ENCODE measurements at regions not wholly inside any gene's neighbourhood (a gene's known extent, or its start where the extent isn't known, plus 50 kb on each side); places are given as distances from the start of the nearest gene placed in this dataset.

- H3K27me3 ChIP-seq (ENCODE audit: control insufficient read depth, insufficient read depth, low read length) = no peaks in the 10 kb centered on the region
- no peak for DNase-seq
- no peak for TF ChIP-seq CTCF (IDR thresholded peaks at IDR 0.05; ENCODE audit: borderline replicate concordance, extremely low read depth, insufficient read depth)
- no peak overlapping the region for H3K9ac ChIP-seq (ENCODE audit: low read length in 3 of 3)
- no peaks in the 10 kb centered on the region for H3K4me1 ChIP-seq (ENCODE audit: control insufficient read depth in 2 of 3, insufficient read depth in 2 of 3, low read depth in 1 of 3, low read length in 3 of 3)
- no peak overlapping the region for H3K27ac ChIP-seq (ENCODE audit: low read depth in 2 of 2, low read length in 2 of 2)
- no peak for FAIRE-seq
- intact Hi-C loops (cut with DNase I) = no loop called here
- H3K36me3 ChIP-seq (ENCODE audit: control insufficient read depth in 2 of 3, insufficient read depth in 3 of 3, low read length in 3 of 3) = no peaks in the 10 kb centered on the region
- peaks cover 0 to 12% (median 3%) of the 10 kb centered on the region in 3 donors for H3K9me3 ChIP-seq (ENCODE audit: control insufficient read depth in 2 of 3, insufficient read depth in 1 of 3, low read length in 3 of 3)
- H3K4me3 ChIP-seq (ENCODE audit: low read length in 3 of 3) = no peak overlapping the region
Observed at GRCh38 chr10:85039311-85039710, 710.9 kb downstream of the CCSER2 start.

GRCh38 chr10:85043207-85043606 lies 714.8 kb downstream of the CCSER2 start:
- no peak overlapping the region for H3K4me3 ChIP-seq (ENCODE audit: low read length in 3 of 3)
- no peak for FAIRE-seq
- no peak for TF ChIP-seq CTCF (IDR thresholded peaks at IDR 0.05; ENCODE audit: borderline replicate concordance, extremely low read depth, insufficient read depth)
- H3K36me3 ChIP-seq (ENCODE audit: control insufficient read depth in 2 of 3, insufficient read depth in 3 of 3, low read length in 3 of 3) = no peaks in the 10 kb centered on the region
- no peak for DNase-seq
- H3K4me1 ChIP-seq (ENCODE audit: control insufficient read depth in 2 of 3, insufficient read depth in 2 of 3, low read depth in 1 of 3, low read length in 3 of 3) = no peaks in the 10 kb centered on the region
- no peak overlapping the region for H3K27ac ChIP-seq (ENCODE audit: low read depth in 2 of 2, low read length in 2 of 2)
- intact Hi-C loops (cut with DNase I) = no loop called here
- H3K27me3 ChIP-seq (ENCODE audit: control insufficient read depth, insufficient read depth, low read length) = no peaks in the 10 kb centered on the region
- H3K9ac ChIP-seq (ENCODE audit: low read length in 3 of 3) = no peak overlapping the region
- H3K9me3 ChIP-seq (ENCODE audit: control insufficient read depth in 2 of 3, insufficient read depth in 1 of 3, low read length in 3 of 3) = peaks cover 0 to 9% (median 3%) of the 10 kb centered on the region in 3 donors

- DNase-seq = no peak
- Histone ChIP-seq H3K27me3 (ENCODE audit: control insufficient read depth, insufficient read depth, low read length) (no peaks in the 10 kb centered on the region), H3K9me3 (ENCODE audit: control insufficient read depth in 2 of 3, insufficient read depth in 1 of 3, low read length in 3 of 3) (no peaks in the 10 kb centered on the region), H3K4me1 (ENCODE audit: control insufficient read depth in 2 of 3, insufficient read depth in 2 of 3, low read depth in 1 of 3, low read length in 3 of 3) (no peaks in the 10 kb centered on the region), H3K36me3 (ENCODE audit: control insufficient read depth in 2 of 3, insufficient read depth in 3 of 3, low read length in 3 of 3) (no peaks in the 10 kb centered on the region), H3K9ac (ENCODE audit: low read length in 3 of 3) (no peak overlapping the region), H3K27ac (ENCODE audit: low read depth in 2 of 2, low read length in 2 of 2) (no peak overlapping the region), H3K4me3 (ENCODE audit: low read length in 3 of 3) (no peak overlapping the region)
- FAIRE-seq = no peak
- no peak for TF ChIP-seq CTCF (IDR thresholded peaks at IDR 0.05; ENCODE audit: borderline replicate concordance, extremely low read depth, insufficient read depth)
- intact Hi-C loops (cut with DNase I) = no loop called here
Observed at GRCh38 chr10:85045046-85045445, 716.7 kb downstream of the CCSER2 start.

- Histone ChIP-seq H3K4me3 (ENCODE audit: low read length in 3 of 3) (no peak overlapping the region), H3K4me1 (ENCODE audit: control insufficient read depth in 2 of 3, insufficient read depth in 2 of 3, low read depth in 1 of 3, low read length in 3 of 3) (no peaks in the 10 kb centered on the region), H3K36me3 (ENCODE audit: control insufficient read depth in 2 of 3, insufficient read depth in 3 of 3, low read length in 3 of 3) (no peaks in the 10 kb centered on the region), H3K9me3 (ENCODE audit: control insufficient read depth in 2 of 3, insufficient read depth in 1 of 3, low read length in 3 of 3) (peaks cover 0 to under 1% (median 0%) of the 10 kb centered on the region in 3 donors), H3K27me3 (ENCODE audit: control insufficient read depth, insufficient read depth, low read length) (no peaks in the 10 kb centered on the region), H3K9ac (ENCODE audit: low read length in 3 of 3) (no peak overlapping the region), H3K27ac (ENCODE audit: low read depth in 2 of 2, low read length in 2 of 2) (no peak overlapping the region)
- DNase-seq (no peak), FAIRE-seq (no peak)
- intact Hi-C loops (cut with DNase I) = no loop called here
- TF ChIP-seq CTCF (IDR thresholded peaks at IDR 0.05; ENCODE audit: borderline replicate concordance, extremely low read depth, insufficient read depth) = no peak
Observed at GRCh38 chr10:85047170-85047834, 718.9 kb downstream of the CCSER2 start.

All from kidney (tissue), 13 donors.